HPDE6-E6E7 (cell line): ENCODE measurements at regions not wholly inside any gene's neighbourhood (a gene's known extent, or its start where the extent isn't known, plus 50 kb on each side); places are given as distances from the start of the nearest gene placed in this dataset.
"Not testable (repeated sequence)": the region's sequence is repeated elsewhere in the genome, so short reads cannot be mapped to it uniquely, and the experiment has no call there.

Experiments used
- DNase-seq: peaks from one replicate; pipeline ENCODE4 v3.0.0; 2011; ENCODE audit warnings: missing footprints; ENCODE audit errors: extremely low spot score

DNA sequence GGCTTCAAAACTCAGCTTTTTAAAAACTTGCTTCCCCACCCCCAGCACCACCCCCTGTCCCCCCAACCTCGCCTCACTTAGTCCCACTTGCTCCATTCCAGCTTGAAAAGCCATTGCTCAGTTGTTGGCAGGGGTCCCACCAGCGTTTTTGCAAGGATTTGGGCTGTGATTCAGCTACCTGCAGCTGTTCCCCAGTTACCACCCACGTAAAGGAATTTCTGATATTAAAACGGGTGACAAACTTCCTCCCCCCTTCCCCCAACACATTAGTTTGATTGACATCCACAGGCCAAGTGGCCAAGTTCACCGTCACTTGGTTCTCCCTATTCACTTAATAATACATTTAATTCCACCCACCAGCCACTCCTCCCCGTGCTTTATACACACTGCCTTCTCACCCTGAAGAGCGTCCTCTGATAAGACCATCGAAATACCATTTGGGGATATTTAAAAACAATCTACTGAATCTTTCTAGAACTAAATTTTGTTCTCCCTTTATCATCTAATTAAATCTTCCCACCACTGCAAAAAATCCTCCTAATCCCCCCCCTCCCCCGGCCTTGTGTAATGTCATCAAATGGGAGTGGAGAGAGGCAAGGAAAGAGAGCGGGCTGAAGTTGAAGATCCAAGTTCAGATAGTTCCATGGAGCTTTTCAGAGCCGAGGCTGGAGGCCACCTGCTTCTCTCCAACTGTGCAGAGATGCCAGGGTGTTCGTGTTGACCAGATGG is 55.1 kb downstream of the SOX9 start:
- no peak for DNase-seq

DNA sequence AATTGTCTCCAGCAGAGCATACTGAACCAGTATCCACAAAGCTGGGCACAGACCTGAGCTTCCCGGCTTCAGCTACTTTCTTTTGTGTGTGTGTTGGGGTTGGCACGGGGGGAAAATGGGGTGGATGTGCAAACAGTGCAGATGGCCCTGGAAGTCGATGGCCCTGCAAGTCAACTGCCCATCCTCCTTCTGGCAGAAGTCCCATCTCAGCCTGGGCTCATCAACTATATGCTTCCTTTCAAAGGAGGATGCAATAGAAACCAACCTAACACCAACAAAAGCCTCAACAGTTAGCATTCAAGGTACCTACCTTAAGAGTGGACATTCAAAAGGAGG is 55.7 kb downstream of the SOX9 start:
- no peak for DNase-seq

DNA sequence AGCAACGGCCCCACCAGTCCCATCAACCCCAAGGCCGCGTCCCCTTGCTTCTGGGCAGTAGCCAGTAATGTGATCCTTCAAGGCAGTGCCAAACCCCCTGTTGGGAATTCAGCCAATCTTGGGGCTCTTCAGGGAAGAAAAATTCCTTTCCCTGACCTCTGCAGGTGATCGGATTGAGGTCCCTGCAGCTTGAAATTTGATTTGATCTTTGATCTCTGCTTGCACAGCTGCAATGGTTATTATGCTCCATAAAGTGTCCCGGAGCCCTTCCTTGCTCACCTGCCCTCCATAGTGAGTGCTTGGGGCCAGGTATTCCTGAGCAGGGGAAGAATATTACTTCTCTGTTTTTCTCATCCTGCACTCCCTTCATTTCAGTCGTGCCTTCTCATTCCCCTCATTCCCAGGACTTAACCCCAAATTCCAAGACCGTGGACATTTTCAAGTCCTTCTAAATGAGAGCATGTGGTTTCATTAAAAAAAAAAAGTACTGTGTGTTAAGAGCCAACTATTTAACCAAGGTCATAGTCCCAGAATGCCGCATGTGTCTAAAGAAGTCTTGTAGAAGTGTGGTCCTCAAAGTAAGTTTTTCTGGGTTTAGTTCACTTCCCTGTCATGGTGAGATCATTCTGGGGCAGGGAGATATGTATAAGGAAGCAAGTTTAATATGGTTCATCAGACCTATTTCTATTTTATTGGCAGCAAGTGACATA is 56.3 kb downstream of the SOX9 start:
- no peak for DNase-seq

DNA sequence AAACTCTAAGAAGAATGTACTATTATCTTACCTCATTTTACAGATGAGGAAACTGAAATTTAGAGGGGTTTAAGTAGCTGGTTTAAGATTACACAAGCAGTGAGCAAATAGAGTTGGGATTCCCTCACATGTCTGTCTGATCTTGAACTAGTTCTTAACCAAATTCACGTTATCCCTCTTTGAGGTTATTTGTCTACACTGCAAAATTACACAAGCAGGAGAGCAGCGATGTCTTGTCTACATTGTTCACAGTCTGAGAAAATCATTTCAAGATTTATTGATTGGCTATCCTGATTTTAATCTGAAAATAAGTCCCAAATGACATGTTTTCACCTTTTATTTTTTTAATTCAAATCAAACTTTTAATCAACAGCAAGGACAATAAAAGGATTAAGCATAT is 56.9 kb downstream of the SOX9 start:
- no peak for DNase-seq

DNA sequence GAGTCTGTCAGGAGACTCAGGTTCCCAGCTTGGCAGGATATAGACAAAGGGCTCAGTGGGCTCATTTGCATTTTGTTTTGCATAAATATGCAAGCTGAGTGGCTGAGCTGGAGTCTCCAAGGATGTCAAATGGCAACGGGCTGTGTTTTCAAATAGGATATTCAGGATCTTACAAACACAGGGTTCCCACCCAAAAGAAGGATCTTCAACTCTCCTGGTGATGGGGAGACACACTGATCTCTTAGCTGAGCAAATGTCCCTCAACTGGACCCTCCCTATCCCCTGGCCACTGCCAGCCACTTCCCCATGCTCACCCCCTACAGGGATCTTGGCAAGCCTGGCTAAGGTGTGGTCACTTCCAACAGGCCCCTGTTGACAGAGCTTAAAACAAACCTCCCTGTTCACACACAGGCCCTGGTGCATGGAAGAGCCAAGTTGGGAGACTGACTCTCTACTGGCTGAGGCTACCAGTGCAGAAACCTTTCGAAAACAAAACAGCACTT is 61.6 kb downstream of the SOX9 start:
- DNase-seq = no peak

DNA sequence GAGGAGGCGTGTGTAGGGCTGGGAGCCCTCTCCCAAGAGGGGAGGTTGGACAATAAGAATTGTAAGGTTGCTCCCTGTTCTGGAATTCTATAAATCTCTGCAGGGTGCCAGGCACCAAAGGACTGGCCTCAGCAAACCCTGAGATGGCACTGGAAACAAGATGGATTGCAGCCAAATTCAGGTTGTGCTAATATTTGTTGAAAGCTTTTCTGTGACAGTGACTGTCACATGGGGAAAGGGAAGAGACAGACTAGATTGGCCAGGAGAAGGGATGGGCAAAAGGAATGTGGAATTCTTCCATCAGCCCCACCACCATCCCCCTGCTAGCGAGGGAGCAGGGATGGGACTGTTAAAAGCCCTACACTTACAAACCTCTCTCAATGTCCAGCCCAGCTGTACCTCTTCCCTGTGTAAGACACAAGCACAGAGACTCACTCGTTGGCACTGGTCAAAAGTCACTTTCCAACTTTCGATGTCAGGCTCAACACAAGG is 62.4 kb downstream of the SOX9 start:
- no peak for DNase-seq

DNA sequence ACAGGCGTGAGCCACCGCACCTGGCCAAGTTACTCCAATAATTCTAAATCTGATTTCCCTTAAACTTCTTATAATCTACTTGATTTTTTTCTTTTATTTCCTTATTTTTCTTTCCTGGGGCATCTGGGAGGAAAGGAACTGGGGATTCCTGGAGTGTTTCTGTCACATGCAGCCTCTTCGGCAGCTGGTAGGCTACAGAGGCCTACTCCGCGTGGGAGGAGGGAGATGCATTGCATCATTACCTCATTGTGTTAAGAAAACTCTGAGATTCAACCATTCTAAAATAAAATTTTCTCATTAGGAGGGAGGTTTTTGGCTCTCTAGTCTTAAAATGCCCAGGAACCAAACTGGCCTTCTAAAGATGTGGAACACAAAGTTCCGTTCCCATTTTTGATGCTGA is 64.0 kb downstream of the SOX9 start:
- no peak for DNase-seq

DNA sequence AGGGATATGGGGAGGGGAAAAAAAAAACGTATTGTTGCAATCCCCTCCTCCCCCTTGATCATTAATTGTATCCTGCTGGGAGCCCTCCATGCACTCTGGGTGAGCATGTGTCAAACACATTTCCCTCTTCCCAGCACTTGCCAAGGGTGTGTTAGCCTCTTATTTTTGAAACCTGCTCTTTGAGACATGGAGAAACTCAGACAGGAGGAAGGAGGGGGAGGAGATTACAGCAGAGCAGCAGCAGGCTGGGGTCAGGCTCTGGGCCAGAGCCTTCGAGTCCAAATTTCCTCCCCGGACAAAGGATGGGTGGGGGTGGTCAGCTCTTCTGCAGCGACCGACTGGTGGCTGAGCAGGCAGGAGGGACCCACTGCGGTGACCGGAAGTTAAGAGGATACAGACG is 64.7 kb downstream of the SOX9 start:
- DNase-seq = no peak

DNA sequence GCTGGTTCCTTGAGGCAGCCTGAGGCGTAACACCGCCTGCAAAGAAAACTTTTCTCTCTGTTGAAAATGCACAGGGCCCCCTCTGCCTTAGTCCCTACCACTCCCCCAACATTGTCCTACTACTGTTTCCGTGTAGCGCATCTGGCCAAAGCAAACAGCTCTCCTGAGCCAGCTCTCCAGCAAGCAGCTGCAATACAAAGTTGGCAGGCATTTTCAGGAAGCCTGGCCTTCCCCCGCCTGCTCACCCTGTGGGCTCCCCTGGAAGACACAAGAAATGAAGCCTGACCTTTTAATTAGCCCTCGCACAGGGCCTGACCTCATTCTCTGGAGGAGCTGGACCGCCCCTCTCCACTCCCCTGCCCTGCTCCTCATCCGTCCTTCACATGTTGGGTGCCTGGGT is 66.7 kb downstream of the SOX9 start:
- DNase-seq = no peak

DNA sequence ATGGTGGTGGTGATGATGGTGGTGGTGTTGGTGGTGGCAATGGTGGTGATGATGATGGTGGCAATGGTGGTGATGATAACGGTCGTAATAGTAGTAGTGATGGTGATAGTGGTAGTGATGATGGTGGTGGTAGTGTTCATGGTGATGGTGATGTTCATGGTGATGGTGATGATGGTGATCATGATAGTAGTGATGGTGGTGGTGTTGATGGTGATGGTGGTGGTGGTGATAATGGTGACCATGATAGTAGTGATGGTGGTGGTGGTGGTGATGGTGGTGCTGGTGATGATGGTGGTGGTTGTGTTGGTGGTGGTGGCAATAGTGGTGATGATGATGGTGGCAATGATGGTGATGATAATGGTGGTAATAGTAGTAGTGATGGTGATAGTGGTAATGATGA is 68.0 kb downstream of the SOX9 start:
- no peak for DNase-seq

DNA sequence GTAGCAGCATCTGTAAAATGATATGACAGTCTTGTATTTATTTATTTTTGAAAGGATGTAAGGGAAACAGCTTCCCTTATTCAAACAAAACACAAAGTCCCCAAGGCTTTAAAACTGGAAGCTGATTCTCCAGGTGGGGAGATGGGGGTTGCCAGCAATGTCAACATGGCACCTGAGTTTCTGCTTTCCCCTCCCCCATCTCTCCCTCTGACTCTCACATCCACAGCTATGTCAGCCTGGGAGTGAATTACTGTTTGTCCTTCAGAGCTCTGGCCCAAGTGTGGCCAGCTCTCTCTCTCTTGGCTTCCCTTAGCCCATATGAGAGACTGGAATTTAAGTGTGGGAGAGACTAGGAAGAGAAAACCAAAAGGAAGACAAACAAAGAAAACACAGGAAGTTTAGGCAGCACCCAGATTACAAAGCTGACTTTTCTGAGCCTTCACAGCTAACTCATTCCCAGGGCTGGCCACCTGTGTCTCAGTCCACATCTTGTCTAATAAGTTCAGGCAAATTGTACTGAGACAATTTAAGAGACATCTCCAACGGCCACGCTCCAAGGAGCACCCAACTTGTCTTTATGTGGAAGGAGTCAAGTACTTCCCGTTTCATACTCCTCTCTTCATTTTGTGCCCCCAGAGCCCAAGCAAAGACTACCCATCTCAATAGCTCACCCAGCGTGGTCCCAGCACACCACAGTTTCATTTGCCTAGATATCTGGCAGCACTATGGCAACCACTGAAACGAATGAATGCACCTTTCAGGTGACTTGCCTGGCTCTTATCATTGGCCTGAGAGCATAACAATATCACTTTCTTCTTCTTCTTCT is 69.2 kb downstream of the SOX9 start:
- DNase-seq = no peak

DNA sequence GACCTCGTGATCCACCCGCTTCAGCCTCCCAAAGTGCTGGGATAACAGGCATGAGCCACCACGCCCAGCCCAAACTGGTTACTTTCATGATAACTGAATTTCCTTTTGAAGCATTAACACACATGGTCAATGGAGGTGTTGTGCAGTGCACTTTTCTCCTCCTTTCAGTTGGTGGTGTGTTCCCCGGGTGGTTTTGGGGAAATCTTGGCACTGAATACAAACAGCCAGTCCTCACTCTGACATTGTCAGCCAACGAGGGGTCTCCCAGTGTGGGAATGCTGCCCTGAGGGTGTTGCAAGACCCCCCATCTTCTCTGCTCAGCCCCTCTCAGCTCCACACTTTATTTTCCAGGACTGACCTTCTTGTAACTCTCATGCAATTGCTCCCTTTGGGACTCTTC is 70.5 kb downstream of the SOX9 start:
- DNase-seq = no peak

DNA sequence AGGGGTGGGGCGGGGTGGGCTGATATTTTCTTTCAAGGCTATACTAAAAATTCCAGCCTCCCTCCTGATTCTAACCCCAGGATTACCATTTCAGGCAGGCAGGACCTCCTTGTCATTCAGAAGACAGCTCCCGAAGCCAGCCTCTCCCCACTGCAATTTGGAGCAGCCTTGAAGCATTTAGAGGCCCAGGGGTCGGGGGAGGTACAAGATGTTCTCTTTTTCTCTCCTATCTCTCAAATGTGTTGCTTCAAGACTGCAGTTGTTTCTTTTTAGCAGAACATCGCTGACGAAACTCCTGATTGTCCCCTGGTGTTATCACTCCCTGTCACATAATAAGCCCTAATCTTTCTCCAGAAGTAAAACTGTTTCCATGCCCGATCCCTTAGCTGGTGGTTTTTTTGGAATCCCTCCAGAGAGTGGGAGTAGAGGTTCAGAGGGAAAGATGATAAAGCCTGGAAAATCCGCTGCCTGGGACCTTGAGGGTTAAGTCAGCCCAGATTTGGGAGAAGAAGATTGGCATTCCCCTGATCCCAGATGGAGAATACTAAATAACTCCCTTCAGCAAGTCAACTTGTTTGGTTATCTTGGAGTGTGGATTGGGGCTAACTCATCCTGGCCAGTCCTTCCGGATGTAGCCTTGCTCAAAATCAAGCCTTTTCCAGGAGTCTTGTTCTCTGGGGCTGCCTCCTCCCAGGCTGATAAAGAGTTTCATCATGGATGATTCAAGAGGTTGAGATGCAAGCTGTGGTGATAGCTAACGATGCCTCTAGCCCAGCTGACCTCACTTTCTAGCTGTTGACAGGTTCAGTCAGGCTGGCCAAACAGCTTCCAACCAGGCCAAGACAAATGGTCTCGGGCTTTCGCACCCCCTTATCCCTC is 71.3 kb downstream of the SOX9 start:
- no peak for DNase-seq

DNA sequence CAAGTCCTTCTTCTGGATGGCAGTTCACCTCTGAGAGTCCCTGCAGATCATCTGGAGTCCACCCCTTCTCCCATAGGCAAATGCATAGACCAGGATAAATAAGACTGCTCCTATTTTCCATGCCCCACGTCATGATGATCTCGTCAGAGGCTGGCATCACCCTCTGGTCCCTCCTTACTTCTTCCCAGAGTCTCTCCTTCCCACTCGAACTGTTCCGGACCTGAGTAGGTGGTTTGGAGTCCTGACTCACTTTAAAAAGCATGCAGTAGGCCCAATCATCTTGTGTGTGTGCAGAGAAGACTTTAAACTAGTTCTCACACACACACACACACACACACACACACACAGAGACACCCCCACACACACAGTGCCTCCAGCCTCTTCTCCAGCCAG is 72.0 kb downstream of the SOX9 start:
- DNase-seq = no peak

DNA sequence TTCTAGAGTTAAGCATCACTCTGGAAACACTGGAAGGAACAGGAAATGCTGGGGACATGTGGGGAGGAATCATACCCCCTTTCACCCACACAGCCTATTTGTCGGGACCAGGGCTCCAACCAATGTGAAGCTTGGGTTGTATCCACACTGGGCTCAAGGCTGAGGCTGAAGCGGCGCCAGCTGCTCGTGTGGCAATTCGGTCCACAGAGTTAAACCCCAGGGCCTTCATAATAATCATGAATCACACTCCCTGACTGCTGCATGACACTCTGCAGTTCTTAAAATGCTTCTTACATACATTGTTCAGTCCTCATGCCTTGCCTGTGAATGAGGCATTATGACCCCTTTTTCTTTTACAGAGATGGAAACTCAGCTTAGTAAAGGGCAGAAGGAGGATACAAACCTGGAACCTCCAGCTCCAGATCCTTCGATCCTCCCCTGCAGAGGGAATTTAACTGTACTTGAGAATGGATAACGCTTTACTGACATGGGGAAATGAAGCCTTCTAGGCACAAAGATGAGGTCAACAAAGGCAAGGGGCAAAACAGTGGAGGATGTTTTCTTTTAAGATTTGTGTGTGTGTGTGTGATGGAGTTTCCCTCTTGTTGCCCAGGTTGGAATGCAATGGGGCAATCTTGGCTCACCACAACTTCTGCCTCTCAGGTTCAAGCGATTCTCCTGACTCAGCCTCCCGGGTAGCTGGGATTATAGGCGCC is 72.7 kb downstream of the SOX9 start:
- no peak for DNase-seq

DNA sequence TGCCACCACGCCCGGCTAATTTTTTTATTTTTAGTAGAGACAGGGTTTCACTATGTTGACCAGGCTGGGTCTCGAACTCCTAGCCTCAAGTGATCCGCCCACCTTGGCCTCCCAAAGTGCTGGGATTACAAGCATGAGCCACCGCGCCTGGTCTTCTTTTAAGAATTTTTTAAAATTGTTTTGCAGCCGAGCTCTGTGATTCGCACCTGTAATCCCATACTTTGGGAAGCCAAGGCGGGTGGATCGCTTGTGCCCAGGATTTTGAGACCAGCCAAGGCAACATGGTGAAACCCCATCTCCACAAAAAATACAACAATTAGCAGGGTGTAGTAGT is 73.3 kb downstream of the SOX9 start:
- DNase-seq = not testable (repeated sequence)

DNA sequence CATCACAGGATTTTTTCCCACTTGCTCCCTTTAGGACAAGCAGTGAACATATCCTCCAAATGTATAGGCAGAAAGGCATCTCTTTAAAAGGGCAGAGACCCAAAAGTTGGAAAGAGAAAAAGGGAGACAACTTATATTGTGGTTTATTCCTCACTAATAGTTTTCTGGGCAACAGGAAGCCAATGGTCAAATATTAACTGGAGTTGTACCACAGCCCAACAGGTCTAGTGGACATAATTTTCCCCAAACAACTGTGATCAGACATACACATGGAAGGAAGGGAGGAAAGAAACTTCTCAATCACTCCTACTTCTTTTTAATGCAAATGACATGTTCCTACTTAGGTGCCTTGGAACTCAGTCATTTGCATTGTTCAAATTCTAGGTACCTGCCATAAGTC is 78.4 kb downstream of the SOX9 start:
- DNase-seq = no peak

DNA sequence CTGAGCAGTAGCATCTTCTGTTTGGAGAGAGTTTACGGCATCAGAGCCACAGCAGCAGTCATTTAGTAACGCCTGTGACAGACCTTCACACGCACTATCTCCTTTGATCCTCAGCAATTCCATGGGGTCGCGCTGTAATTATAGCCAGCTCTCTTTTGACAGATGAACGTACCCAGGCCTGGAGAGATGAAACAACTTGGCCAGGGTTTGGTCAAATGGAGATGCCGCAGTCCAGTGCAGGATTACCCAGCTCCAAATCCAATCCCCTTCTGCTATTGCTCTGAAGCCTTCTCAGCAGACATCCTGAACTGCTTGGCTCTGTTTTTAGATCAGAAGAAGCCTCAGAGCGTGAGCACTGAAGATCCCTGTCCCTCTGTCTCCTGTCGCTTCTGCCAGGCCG is 83.9 kb downstream of the SOX9 start:
- DNase-seq = no peak

DNA sequence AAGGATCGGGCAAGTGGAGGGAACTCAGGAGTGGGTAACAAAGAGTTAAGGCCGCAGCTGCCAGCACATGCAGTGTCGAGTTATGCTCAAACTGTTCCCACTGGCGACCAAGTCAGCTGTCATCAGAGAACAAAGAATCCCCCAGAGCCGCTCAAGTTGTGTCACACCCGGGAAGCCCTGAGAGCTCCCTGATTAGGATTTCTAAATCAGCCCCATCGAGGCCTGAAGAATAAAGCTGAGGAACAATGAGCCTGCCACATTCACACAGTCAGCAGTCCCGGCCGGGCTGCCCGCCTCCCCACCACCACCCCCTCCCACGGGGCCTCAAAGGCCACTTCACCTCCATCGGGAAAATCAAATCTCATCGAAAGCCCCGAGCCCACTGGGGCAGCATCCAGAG is 84.5 kb downstream of the SOX9 start:
- no peak for DNase-seq

DNA sequence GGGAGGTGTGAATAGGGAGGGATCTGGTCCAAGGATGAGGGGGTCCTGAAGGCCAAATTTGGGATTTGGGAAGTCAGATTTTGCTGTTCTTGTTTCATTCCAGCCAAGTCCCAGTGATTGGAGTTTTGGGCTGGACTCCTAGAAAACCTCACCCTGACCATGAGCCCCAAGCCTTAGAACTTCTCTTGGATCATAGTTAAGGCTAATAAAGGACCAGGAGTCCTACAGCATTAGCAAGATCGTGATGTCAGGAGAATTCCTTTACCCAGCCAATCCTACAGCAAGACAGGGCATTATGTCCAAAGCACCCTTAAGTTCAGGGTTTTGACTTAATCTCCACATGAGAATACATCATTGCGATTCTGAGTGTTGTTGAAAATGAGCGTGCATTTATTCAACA is 85.0 kb downstream of the SOX9 start:
- no peak for DNase-seq

DNA sequence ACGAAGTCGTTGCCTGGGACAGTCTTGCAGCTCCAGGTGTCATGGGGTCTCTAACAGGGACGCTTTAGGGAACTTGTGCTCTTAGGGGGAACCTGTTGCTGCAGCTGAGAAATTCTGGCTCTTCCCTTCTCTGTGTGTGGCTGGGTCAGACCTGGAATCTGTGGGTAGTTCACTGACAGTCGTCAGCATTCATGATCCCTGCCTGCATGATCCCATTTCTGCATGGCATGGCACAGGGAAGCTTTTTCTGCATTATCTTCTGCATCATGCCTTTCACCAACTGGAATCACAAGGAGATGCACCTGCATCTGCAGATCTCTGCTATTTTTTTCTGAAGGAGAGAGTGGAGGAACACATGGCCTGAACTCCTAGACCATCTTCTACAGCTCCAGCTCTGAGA is 85.6 kb downstream of the SOX9 start:
- no peak for DNase-seq
